ENCODE measurements at regions not wholly inside any gene's neighbourhood (a gene's known extent, or its start where the extent isn't known, plus 50 kb on each side); places are given as distances from the start of the nearest gene placed in this dataset.

DNA sequence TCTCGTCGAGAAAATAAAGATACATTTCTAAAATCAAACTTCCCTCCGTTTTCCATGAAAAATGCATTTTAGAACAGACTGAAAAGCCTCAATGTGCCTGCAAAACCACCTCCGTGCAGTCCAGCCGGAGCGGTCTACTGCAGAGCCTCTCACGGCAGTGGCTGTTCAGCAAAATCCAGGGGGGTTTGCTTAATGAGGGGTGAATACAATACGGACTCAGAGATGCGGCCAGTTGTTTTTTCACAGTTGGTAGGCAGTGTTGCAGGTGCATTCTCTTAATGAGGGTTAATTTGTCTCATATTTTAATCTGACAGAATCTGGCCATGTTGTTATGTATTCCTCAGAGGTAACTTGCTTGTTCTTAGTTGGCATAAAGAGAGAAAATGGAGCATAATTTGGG is 223.0 kb downstream of the EBLN2 start:
- Histone ChIP-seq H3K36me3 (ENCODE audit: low read length) (no peaks in the 10 kb centered on the region), H3K4me2 (ENCODE audit: low read depth, low read length, poor library complexity, severe bottlenecking) (no peak overlapping the region), H2AFZ (ENCODE audit: low read depth, low read length, severe bottlenecking) (no peak overlapping the region), H3K9ac (ENCODE audit: low read length) (no peak overlapping the region), H3K27me3 (ENCODE audit: low read length) (no peaks in the 10 kb centered on the region), H3K79me2 (ENCODE audit: insufficient read depth, low read length) (no peaks in the 10 kb centered on the region), H3K9me2 (replicated peaks; ENCODE audit: insufficient read depth, low read length) (no peaks in the 10 kb centered on the region), H3K4me3 (ENCODE audit: insufficient read depth, low read length, poor library complexity, severe bottlenecking) (no peak overlapping the region), H4K20me1 (ENCODE audit: low read depth, low read length) (no peaks in the 10 kb centered on the region), H3K9me3 (ENCODE audit: insufficient read depth, low read length) (no peaks in the 10 kb centered on the region), H3F3A (ENCODE audit: insufficient read depth) (no peaks in the 10 kb centered on the region), H3K27ac (ENCODE audit: low read depth, low read length) (no peak overlapping the region)
- TF ChIP-seq, protein P1, sequence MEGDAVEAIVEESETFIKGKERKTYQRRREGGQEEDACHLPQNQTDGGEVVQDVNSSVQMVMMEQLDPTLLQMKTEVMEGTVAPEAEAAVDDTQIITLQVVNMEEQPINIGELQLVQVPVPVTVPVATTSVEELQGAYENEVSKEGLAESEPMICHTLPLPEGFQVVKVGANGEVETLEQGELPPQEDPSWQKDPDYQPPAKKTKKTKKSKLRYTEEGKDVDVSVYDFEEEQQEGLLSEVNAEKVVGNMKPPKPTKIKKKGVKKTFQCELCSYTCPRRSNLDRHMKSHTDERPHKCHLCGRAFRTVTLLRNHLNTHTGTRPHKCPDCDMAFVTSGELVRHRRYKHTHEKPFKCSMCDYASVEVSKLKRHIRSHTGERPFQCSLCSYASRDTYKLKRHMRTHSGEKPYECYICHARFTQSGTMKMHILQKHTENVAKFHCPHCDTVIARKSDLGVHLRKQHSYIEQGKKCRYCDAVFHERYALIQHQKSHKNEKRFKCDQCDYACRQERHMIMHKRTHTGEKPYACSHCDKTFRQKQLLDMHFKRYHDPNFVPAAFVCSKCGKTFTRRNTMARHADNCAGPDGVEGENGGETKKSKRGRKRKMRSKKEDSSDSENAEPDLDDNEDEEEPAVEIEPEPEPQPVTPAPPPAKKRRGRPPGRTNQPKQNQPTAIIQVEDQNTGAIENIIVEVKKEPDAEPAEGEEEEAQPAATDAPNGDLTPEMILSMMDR (IDR thresholded peaks at IDR 0.05; ENCODE audit: insufficient read depth, low read length, poor library complexity, severe bottlenecking) = no peak
- TF ChIP-seq EZH2phosphoT487 (conservative IDR thresholded peaks at IDR 0.05; ENCODE audit: low read length) = no peak

DNA sequence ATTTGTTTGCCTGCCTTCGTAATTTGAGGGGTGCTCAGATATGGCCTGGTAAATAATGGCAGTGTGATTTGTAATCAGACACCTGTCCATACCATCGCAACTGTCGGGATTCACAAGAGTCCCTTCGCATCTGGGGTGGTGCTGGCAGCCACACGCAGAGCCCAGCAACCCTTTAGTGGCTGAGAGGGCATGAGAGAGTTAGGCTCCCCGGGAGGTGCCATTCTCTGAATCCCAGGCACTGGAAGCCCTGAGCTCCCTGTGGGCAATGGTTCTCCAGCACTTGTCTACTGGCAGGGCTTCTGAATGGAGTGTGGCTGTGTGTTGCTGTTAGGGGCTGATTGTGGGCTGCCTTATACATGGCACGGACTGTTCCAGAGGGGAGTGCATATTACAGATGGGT is 230.1 kb downstream of the EBLN2 start:
- Histone ChIP-seq H4K20me1 (ENCODE audit: low read depth, low read length) (no peaks in the 10 kb centered on the region), H3K27me3 (ENCODE audit: low read length) (no peaks in the 10 kb centered on the region), H3K4me2 (ENCODE audit: low read depth, low read length, poor library complexity, severe bottlenecking) (no peak overlapping the region), H3K9ac (ENCODE audit: low read length) (no peak overlapping the region), H2AFZ (ENCODE audit: low read depth, low read length, severe bottlenecking) (no peak overlapping the region), H3K27ac (ENCODE audit: low read depth, low read length) (no peak overlapping the region), H3K4me3 (ENCODE audit: insufficient read depth, low read length, poor library complexity, severe bottlenecking) (no peak overlapping the region), H3F3A (ENCODE audit: insufficient read depth) (no peaks in the 10 kb centered on the region), H3K9me2 (replicated peaks; ENCODE audit: insufficient read depth, low read length) (no peaks in the 10 kb centered on the region), H3K36me3 (ENCODE audit: low read length) (no peaks in the 10 kb centered on the region), H3K9me3 (ENCODE audit: insufficient read depth, low read length) (no peaks in the 10 kb centered on the region), H3K79me2 (ENCODE audit: insufficient read depth, low read length) (no peaks in the 10 kb centered on the region)
- no peak for TF ChIP-seq EZH2phosphoT487 (conservative IDR thresholded peaks at IDR 0.05; ENCODE audit: low read length)
- TF ChIP-seq, protein P1 (IDR thresholded peaks at IDR 0.05; ENCODE audit: insufficient read depth, low read length, poor library complexity, severe bottlenecking) = no peak

DNA sequence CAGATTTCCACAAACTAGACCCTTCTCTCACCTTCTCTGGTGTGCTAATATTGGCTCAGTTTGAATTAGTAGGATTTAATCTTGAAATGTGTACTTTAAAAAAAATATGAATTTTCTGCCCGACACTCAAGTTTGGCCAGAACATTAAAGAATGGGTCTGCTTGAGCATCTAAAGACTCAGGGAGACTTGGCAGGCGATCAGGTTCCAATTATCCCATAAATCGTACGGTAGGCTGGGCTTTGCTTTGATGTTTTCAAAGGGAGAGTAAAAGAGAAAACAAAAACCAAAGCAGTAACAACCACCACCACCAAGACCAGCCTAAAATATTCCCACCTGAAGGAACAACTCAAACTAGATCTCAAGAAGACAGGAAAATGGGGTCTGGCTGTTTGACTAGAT is 230.8 kb downstream of the EBLN2 start:
- TF ChIP-seq EZH2phosphoT487 (conservative IDR thresholded peaks at IDR 0.05; ENCODE audit: low read length) = no peak
- TF ChIP-seq, protein P1 (IDR thresholded peaks at IDR 0.05; ENCODE audit: insufficient read depth, low read length, poor library complexity, severe bottlenecking) = no peak
- Histone ChIP-seq H3K79me2 (ENCODE audit: insufficient read depth, low read length) (no peaks in the 10 kb centered on the region), H3K27ac (ENCODE audit: low read depth, low read length) (no peak overlapping the region)

More for the DNA sequence above, 230.8 kb downstream of the EBLN2 start:
- Histone ChIP-seq H3K4me2 (ENCODE audit: low read depth, low read length, poor library complexity, severe bottlenecking) (no peak overlapping the region), H4K20me1 (ENCODE audit: low read depth, low read length) (no peaks in the 10 kb centered on the region), H3K4me3 (ENCODE audit: insufficient read depth, low read length, poor library complexity, severe bottlenecking) (no peak overlapping the region), H3K9ac (ENCODE audit: low read length) (no peak overlapping the region), H3F3A (ENCODE audit: insufficient read depth) (no peaks in the 10 kb centered on the region), H3K9me3 (ENCODE audit: insufficient read depth, low read length) (no peaks in the 10 kb centered on the region), H3K27me3 (ENCODE audit: low read length) (no peaks in the 10 kb centered on the region), H3K36me3 (ENCODE audit: low read length) (no peaks in the 10 kb centered on the region), H2AFZ (ENCODE audit: low read depth, low read length, severe bottlenecking) (no peak overlapping the region), H3K9me2 (replicated peaks; ENCODE audit: insufficient read depth, low read length) (no peaks in the 10 kb centered on the region)
